Endothelial cell of umbilical vein (primary cell): ENCODE measurements at regions not wholly inside any gene's neighbourhood (a gene's known extent, or its start where the extent isn't known, plus 50 kb on each side); places are given as distances from the start of the nearest gene placed in this dataset.

Experiments
- BruUV-seq: library from RNA; stranded (reverse); fragments of 400-500 nt; replicated peaks from 2 replicates; lab custom pipeline; 2021; lab: Mats Ljungman, UMichigan
- CTCF ChIA-PET: fragments of 300-600, 350-600 bp; sonication (Branson Sonifier 250); formaldehyde crosslinking; loops from one replicate; lab custom pipeline; 2021; ENCODE audit warnings: antibody characterized with exemption, inconsistent platforms; lab: Charles Lee
- POLR2A ChIA-PET: fragments of 300-600, 350-600 bp; sonication (Branson Sonifier 250); formaldehyde crosslinking; loops from one replicate; lab custom pipeline; 2021; ENCODE audit warnings: antibody characterized with exemption, inconsistent platforms; lab: Charles Lee
- DNase-seq: peaks from one replicate; pipeline ENCODE4 v3.0.0-alpha.2; 2011; ENCODE audit warnings: low read depth, low spot score
- FAIRE-seq: peaks from 2 replicates; lab custom pipeline; 2011; peaks lifted over from hg19 to GRCh38; lab: Jason Lieb, UNC
- H2AFZ ChIP-seq: 2 replicates; pipeline ENCODE4 v1.6.0; 2012; ENCODE audit warnings: low read depth, low read length, control low read depth, inconsistent platforms
- H3K27ac ChIP-seq: 2 replicates; pipeline ENCODE4 v1.5.1; 2011; ENCODE audit warnings: low read depth, mild to moderate bottlenecking, control low read depth, low read length, moderate library complexity; ENCODE audit not compliant: insufficient read depth
- H3K27me3 ChIP-seq, 2 experiments: 2 replicates each; pipeline versions ENCODE4 v1.6.0 to v1.6.1; 2011; ENCODE audit warnings: low read length in 2 of 2, mixed read lengths in 1 of 2; ENCODE audit not compliant: control insufficient read depth in 2 of 2, insufficient read depth in 2 of 2
- H3K36me3 ChIP-seq, 2 experiments: 2 replicates in 1 of 2; 3 replicates in 1 of 2; pipeline ENCODE4 v1.5.1; 2011; ENCODE audit warnings: low read length in 2 of 2, mild to moderate bottlenecking in 1 of 2, moderate library complexity in 1 of 2; ENCODE audit not compliant: control insufficient read depth in 2 of 2, insufficient read depth in 2 of 2; ENCODE audit errors: extremely low read depth in 1 of 2
- H3K4me1 ChIP-seq: 3 replicates; pipeline ENCODE4 v1.5.1; 2011; ENCODE audit warnings: mild to moderate bottlenecking, low read length; ENCODE audit not compliant: control insufficient read depth, insufficient read depth; ENCODE audit errors: extremely low read depth
- H3K4me2 ChIP-seq: 2 replicates; pipeline ENCODE4 v1.6.1; 2011; ENCODE audit warnings: low read length, control low read depth, mixed read lengths; ENCODE audit not compliant: insufficient read depth
- H3K4me3 ChIP-seq, 3 experiments: fragments of 200-600 bp in 1 of 3; sonication (generic), shearing (Covaris generic) in 1 of 3; replicated peaks in 1 of 3; 2 replicates each; pipeline ENCODE4 v1.5.1; 2011 to 2016; ENCODE audit warnings: control low read depth in 3 of 3, low read length in 3 of 3, mild to moderate bottlenecking in 2 of 3, inconsistent platforms in 1 of 3, low read depth in 1 of 3, moderate library complexity in 1 of 3; ENCODE audit not compliant: insufficient read depth in 1 of 3
- H3K79me2 ChIP-seq: 2 replicates; pipeline ENCODE4 v1.6.0; 2012; ENCODE audit warnings: low read length, inconsistent platforms; ENCODE audit not compliant: control insufficient read depth, insufficient read depth
- H3K9ac ChIP-seq: replicated peaks from 2 replicates; pipeline ENCODE3; 2011; ENCODE audit warnings: low read length, control low read depth; ENCODE audit not compliant: insufficient read depth; ENCODE audit errors: extremely low read depth
- H3K9me1 ChIP-seq: replicated peaks from 3 replicates; pipeline ENCODE4 v1.6.0; 2011; ENCODE audit warnings: mild to moderate bottlenecking, low read length; ENCODE audit not compliant: control insufficient read depth, insufficient read depth; ENCODE audit errors: extremely low read depth
- H3K9me3 ChIP-seq: replicated peaks from 2 replicates; pipeline ENCODE4 v1.5.1; 2012; ENCODE audit warnings: low read length, inconsistent platforms; ENCODE audit not compliant: control insufficient read depth, insufficient read depth
- H4K20me1 ChIP-seq: replicated peaks from 2 replicates; pipeline ENCODE3; 2011; ENCODE audit warnings: mild to moderate bottlenecking, low read length; ENCODE audit not compliant: control insufficient read depth, insufficient read depth; ENCODE audit errors: extremely low read depth
- EZH2 ChIP-seq: IDR thresholded peaks from 2 replicates; pipeline ENCODE4 v1.6.1; 2012; ENCODE audit warnings: borderline replicate concordance, low read depth, mild to moderate bottlenecking, moderate library complexity, low read length, inconsistent platforms; ENCODE audit not compliant: severe bottlenecking
- FOS ChIP-seq: IDR thresholded peaks from 2 replicates; pipeline ENCODE4 v1.6.1; 2011; ENCODE audit warnings: mild to moderate bottlenecking, low read length, moderate library complexity, borderline replicate concordance; ENCODE audit not compliant: insufficient read depth
- GATA2 ChIP-seq: IDR thresholded peaks from 2 replicates; pipeline ENCODE4 v1.7.0; 2011; ENCODE audit warnings: low read depth, mild to moderate bottlenecking, moderate library complexity, mixed read lengths, low read length; ENCODE audit not compliant: insufficient read length, insufficient read depth
- JUN ChIP-seq: IDR thresholded peaks from 2 replicates; pipeline ENCODE4 v1.6.1; 2011; ENCODE audit warnings: borderline replicate concordance, low read depth; ENCODE audit not compliant: insufficient read length, insufficient read depth
- MYC ChIP-seq: IDR thresholded peaks from one replicate; pipeline ENCODE4 v1.6.1; 2011; ENCODE audit warnings: mild to moderate bottlenecking, low read depth, low read length
- POLR2A ChIP-seq: IDR thresholded peaks from 2 replicates; pipeline ENCODE4 v1.6.1; 2012; ENCODE audit warnings: low read depth, mild to moderate bottlenecking, control low read depth, low read length
- POLR2AphosphoS5 ChIP-seq: IDR thresholded peaks from 2 replicates; pipeline ENCODE4 v1.6.1; 2012; ENCODE audit warnings: low read depth, mild to moderate bottlenecking, control low read depth, low read length, moderate library complexity; ENCODE audit not compliant: insufficient read depth
- dilution Hi-C: fragments of 300-500 bp; cut with MboI; formaldehyde crosslinking; loops from one replicate; pipeline ENCODE4 v1.15.0; 2019; ENCODE audit warnings: low sequenced_read_pairs; ENCODE audit not compliant: extremely low pct_ligation_motif_present
- intact Hi-C: fragments of 100-400 bp; cut with micrococcal nuclease; formaldehyde crosslinking; loops from one replicate; pipeline ENCODE4 v1.10.0; 2022
- TF ChIP-seq, protein P1 (sequence below), 2 donors: IDR thresholded peaks; 1 replicate in 1 of 2; 2 replicates in 1 of 2; pipeline ENCODE4 v1.5.1; 2011; ENCODE audit warnings: low read length in 2 of 2, mild to moderate bottlenecking in 2 of 2, moderate library complexity in 2 of 2, control low read depth in 1 of 2, inconsistent platforms in 1 of 2, low read depth in 1 of 2; ENCODE audit not compliant: insufficient read depth in 1 of 2; ENCODE audit errors: extremely low read depth in 1 of 2
- TF ChIP-seq, protein P2 (sequence below): IDR thresholded peaks from 2 replicates; pipeline ENCODE4 v1.6.1; 2011; ENCODE audit not compliant: insufficient read depth, insufficient read length

DNA sequence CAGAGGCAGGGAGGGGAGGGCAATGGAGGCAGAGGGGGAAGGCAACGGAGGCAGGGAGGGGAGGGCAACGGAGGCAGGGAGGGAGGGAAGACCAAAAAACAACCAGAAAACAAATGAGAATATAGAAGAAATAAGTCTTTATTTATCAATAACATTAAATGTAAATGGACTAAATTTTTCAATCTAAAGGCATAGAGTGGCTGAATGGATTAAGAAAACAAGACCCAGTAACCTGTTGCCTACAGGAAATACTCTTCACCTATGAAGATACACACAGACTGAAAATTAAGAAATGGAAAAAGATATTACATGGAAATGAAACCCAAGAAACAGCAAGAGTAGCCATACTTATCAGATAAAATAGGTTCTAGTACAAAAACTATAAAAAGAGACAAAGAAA is 536.3 kb downstream of the TBC1D4 start:
- intact Hi-C loops, result no loop called here
- BruUV-seq, result no TSS peak

More for the DNA sequence above, 536.3 kb downstream of the TBC1D4 start:
- FAIRE-seq, result no peak
- Histone ChIP-seq H3K9me1 (no peaks in the 10 kb centered on the region), H2AFZ (no peak overlapping the region), H3K79me2 (no peaks in the 10 kb centered on the region), H3K4me2 (no peak overlapping the region), H3K4me3 (no peak overlapping the region), H3K27me3 (no peaks in the 10 kb centered on the region), H3K27ac (no peak overlapping the region), H3K9me3 (no peaks in the 10 kb centered on the region), H3K36me3 (no peaks in the 10 kb centered on the region), H4K20me1 (no peaks in the 10 kb centered on the region), H3K4me1 (no peaks in the 10 kb centered on the region), H3K9ac (no peak overlapping the region)
- POLR2A ChIA-PET, result no interaction called here
- DNase-seq, result no peak
- no peak for TF ChIP-seq JUN
- no peak for TF ChIP-seq MYC
- no peak for TF ChIP-seq FOS
- no peak for TF ChIP-seq POLR2AphosphoS5
- TF ChIP-seq, protein P1, sequence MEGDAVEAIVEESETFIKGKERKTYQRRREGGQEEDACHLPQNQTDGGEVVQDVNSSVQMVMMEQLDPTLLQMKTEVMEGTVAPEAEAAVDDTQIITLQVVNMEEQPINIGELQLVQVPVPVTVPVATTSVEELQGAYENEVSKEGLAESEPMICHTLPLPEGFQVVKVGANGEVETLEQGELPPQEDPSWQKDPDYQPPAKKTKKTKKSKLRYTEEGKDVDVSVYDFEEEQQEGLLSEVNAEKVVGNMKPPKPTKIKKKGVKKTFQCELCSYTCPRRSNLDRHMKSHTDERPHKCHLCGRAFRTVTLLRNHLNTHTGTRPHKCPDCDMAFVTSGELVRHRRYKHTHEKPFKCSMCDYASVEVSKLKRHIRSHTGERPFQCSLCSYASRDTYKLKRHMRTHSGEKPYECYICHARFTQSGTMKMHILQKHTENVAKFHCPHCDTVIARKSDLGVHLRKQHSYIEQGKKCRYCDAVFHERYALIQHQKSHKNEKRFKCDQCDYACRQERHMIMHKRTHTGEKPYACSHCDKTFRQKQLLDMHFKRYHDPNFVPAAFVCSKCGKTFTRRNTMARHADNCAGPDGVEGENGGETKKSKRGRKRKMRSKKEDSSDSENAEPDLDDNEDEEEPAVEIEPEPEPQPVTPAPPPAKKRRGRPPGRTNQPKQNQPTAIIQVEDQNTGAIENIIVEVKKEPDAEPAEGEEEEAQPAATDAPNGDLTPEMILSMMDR (IDR thresholded peaks at IDR 0.05; ENCODE audit: extremely low read depth in 1 of 2, insufficient read depth in 1 of 2, low read depth in 1 of 2, low read length in 2 of 2), result no peak
- TF ChIP-seq, protein P2, sequence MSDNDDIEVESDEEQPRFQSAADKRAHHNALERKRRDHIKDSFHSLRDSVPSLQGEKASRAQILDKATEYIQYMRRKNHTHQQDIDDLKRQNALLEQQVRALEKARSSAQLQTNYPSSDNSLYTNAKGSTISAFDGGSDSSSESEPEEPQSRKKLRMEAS, result no peak
- TF ChIP-seq GATA2, result no peak
- TF ChIP-seq POLR2A, result no peak
- no peak for TF ChIP-seq EZH2
- CTCF ChIA-PET, result no interaction called here
- dilution Hi-C loops, result no loop called here
